Thyroid gland (tissue), 4 donors: ENCODE measurements at regions not wholly inside any gene's neighbourhood (a gene's known extent, or its start where the extent isn't known, plus 50 kb on each side); places are given as distances from the start of the nearest gene placed in this dataset.

Experiments
- POLR2A ChIP-seq, 2 donors: fragments of 450-650 bp; IDR thresholded peaks; one replicate each; pipeline ENCODE4 v1.6.1; 2017; ENCODE audit warnings: antibody characterized with exemption in 2 of 2, mild to moderate bottlenecking in 2 of 2, moderate library complexity in 1 of 2
- TF ChIP-seq, protein P1 (sequence below), 6 experiments: fragments of 200-600 bp in 3 of 6; fragments of 450-650 bp in 3 of 6; sonication (generic) in 3 of 6; IDR thresholded peaks; one replicate each; pipeline ENCODE4 v1.5.1; 2016 to 2019; ENCODE audit warnings: antibody characterized with exemption in 6 of 6, mild to moderate bottlenecking in 2 of 6, inconsistent platforms in 1 of 6, moderate library complexity in 1 of 6

DNA sequence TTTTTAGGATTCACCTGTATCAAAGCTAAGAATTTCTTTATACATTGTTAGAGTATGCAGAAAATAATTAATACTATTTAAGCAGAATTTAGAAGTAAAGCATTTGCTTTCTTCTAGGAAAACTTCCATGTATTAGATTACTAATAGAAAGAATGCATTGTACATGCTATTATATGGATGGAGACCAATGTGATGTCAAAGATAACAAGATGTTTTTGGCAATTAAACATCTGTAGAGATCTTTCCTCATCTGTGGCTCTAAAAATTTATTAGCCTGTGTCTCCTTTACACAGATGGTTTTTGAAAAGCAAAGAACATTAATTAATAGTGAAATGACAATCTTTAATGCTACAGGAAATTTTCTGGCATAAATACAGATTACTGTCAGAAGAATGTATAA, 198.4 kb upstream of the CCDC179 start:
- no peak for TF ChIP-seq POLR2A (IDR thresholded peaks at IDR 0.05)
- TF ChIP-seq, protein P1, sequence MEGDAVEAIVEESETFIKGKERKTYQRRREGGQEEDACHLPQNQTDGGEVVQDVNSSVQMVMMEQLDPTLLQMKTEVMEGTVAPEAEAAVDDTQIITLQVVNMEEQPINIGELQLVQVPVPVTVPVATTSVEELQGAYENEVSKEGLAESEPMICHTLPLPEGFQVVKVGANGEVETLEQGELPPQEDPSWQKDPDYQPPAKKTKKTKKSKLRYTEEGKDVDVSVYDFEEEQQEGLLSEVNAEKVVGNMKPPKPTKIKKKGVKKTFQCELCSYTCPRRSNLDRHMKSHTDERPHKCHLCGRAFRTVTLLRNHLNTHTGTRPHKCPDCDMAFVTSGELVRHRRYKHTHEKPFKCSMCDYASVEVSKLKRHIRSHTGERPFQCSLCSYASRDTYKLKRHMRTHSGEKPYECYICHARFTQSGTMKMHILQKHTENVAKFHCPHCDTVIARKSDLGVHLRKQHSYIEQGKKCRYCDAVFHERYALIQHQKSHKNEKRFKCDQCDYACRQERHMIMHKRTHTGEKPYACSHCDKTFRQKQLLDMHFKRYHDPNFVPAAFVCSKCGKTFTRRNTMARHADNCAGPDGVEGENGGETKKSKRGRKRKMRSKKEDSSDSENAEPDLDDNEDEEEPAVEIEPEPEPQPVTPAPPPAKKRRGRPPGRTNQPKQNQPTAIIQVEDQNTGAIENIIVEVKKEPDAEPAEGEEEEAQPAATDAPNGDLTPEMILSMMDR (IDR thresholded peaks at IDR 0.05): no peak
